Type B pancreatic cell (in vitro differentiated cells): ENCODE measurements at regions not wholly inside any gene's neighbourhood (a gene's known extent, or its start where the extent isn't known, plus 50 kb on each side); places are given as distances from the start of the nearest gene placed in this dataset.

Experiments used
- DNase-seq: peaks from one replicate; pipeline ENCODE4 v3.0.0; 2021; ENCODE audit warnings: mixed read lengths; ENCODE audit not compliant: unreplicated experiment; ENCODE audit errors: extremely low spot score
- H3K27ac Mint-ChIP-seq: 2 replicates; pipeline ENCODE4 v1.8.0; 2021; ENCODE audit warnings: mild to moderate bottlenecking, mixed read lengths
- H3K27me3 Mint-ChIP-seq: 2 replicates; pipeline ENCODE4 v1.8.0; 2021; ENCODE audit warnings: mixed read lengths
- H3K36me3 Mint-ChIP-seq: 2 replicates; pipeline ENCODE4 v1.8.0; 2021; ENCODE audit warnings: mixed read lengths
- H3K4me1 Mint-ChIP-seq: one replicate; pipeline ENCODE4 v1.8.0; 2021; ENCODE audit warnings: mixed read lengths; ENCODE audit not compliant: unreplicated experiment
- H3K4me3 Mint-ChIP-seq: 2 replicates; pipeline ENCODE4 v1.8.0; 2021; ENCODE audit warnings: mild to moderate bottlenecking, mixed read lengths
- H3K9me3 Mint-ChIP-seq: 2 replicates; pipeline ENCODE4 v1.8.0; 2021; ENCODE audit warnings: mixed read lengths
- CTCF ChIP-seq: fragments of 200-600 bp; sonication (generic); conservative IDR thresholded peaks from 2 replicates; pipeline ENCODE4 v1.5.0; 2021; ENCODE audit warnings: antibody characterized with exemption, mild to moderate bottlenecking

GRCh38 chr16:86175816-86176215, 276.9 kb downstream of the IRF8 start:
- H3K36me3 Mint-ChIP-seq = no peaks in the 10 kb centered on the region
- no peaks in the 10 kb centered on the region for H3K4me1 Mint-ChIP-seq
- no peak for TF ChIP-seq CTCF
- no peaks in the 10 kb centered on the region for H3K9me3 Mint-ChIP-seq
- H3K4me3 Mint-ChIP-seq = no peak overlapping the region
- no peak for DNase-seq
- H3K27me3 Mint-ChIP-seq = peaks cover 35% of the 10 kb centered on the region
- no peak overlapping the region for H3K27ac Mint-ChIP-seq

- Mint-ChIP-seq H3K9me3 (no peaks in the 10 kb centered on the region), H3K27me3 (peaks cover 30% of the 10 kb centered on the region), H3K4me3 (no peak overlapping the region), H3K36me3 (no peaks in the 10 kb centered on the region), H3K4me1 (no peaks in the 10 kb centered on the region), H3K27ac (no peak overlapping the region)
- no peak for TF ChIP-seq CTCF
- no peak for DNase-seq
Measured at GRCh38 chr16:86176462-86176861, 277.5 kb downstream of the IRF8 start.

DNA sequence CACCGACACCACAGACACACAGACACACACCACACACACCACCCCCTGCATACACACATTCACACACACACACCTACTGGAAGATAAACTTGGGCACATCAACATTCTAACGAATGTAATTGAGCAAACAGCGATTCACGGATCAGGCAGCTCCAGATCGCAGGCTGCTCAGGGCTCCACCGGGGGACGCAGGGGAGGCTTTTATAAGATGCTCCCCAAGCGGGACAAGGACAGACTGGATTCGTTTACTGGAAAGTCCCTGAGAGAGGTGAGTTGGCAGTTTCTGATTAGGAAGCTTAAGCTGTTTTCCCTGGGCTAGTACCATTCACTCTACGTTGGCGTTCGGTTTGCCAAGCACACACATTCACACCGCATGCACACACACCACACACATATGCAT, 281.3 kb downstream of the IRF8 start:
- no peaks in the 10 kb centered on the region for H3K36me3 Mint-ChIP-seq
- no peak overlapping the region for H3K4me3 Mint-ChIP-seq
- TF ChIP-seq CTCF = no peak
- DNase-seq = no peak
- no peaks in the 10 kb centered on the region for H3K9me3 Mint-ChIP-seq
- no peaks in the 10 kb centered on the region for H3K4me1 Mint-ChIP-seq
- H3K27me3 Mint-ChIP-seq = peaks cover 23% of the 10 kb centered on the region
- H3K27ac Mint-ChIP-seq = no peak overlapping the region

GRCh38 chr16:86180780-86181179, 281.8 kb downstream of the IRF8 start:
- H3K36me3 Mint-ChIP-seq = no peaks in the 10 kb centered on the region
- H3K9me3 Mint-ChIP-seq = no peaks in the 10 kb centered on the region
- no peak for TF ChIP-seq CTCF
- H3K4me3 Mint-ChIP-seq = no peak overlapping the region
- no peak overlapping the region for H3K27ac Mint-ChIP-seq
- H3K4me1 Mint-ChIP-seq = no peaks in the 10 kb centered on the region
- peaks cover 28% of the 10 kb centered on the region for H3K27me3 Mint-ChIP-seq
- DNase-seq = no peak

DNA sequence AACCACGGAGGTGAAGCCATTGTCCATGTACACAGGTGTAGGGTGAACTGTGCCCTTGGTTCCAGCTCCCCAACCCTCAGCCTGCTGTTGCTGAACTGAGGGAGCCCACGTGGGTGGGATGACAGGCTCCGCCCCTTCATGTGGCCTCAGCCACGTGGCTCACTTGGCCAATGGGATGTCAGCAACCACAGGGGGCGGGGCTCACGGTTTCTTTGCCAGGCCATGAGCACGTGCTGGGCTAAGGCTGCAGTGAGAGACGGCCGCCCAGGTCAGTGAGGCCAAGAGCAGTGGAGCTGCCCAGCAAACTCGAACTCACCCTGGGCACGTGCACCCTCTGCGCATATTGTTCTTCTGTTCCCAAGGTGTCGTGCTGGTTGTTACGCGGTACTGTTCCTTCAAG, 282.6 kb downstream of the IRF8 start:
- no peak for TF ChIP-seq CTCF
- H3K36me3 Mint-ChIP-seq = no peaks in the 10 kb centered on the region
- H3K9me3 Mint-ChIP-seq = no peaks in the 10 kb centered on the region
- H3K27ac Mint-ChIP-seq = no peak overlapping the region
- no peaks in the 10 kb centered on the region for H3K4me1 Mint-ChIP-seq
- H3K27me3 Mint-ChIP-seq = peaks cover 33% of the 10 kb centered on the region
- no peak overlapping the region for H3K4me3 Mint-ChIP-seq
- no peak for DNase-seq

- no peaks in the 10 kb centered on the region for H3K9me3 Mint-ChIP-seq
- peaks cover 42% of the 10 kb centered on the region for H3K27me3 Mint-ChIP-seq
- no peak overlapping the region for H3K4me3 Mint-ChIP-seq
- TF ChIP-seq CTCF = no peak
- H3K27ac Mint-ChIP-seq = no peak overlapping the region
- no peak for DNase-seq
- no peaks in the 10 kb centered on the region for H3K4me1 Mint-ChIP-seq
- no peaks in the 10 kb centered on the region for H3K36me3 Mint-ChIP-seq
Measured at GRCh38 chr16:86184185-86184584, 285.2 kb downstream of the IRF8 start.
